ENCODE measurements at regions not wholly inside any gene's neighbourhood (a gene's known extent, or its start where the extent isn't known, plus 50 kb on each side); places are given as distances from the start of the nearest gene placed in this dataset.

GRCh38 chr1:22352355-22352754, 99.3 kb upstream of the ZBTB40 start:
- TF ChIP-seq CTCF (IDR thresholded peaks at IDR 0.05) (no peak), POLR2AphosphoS5 (IDR thresholded peaks at IDR 0.05) (no peak), EP300 (IDR thresholded peaks at IDR 0.05) (no peak)

All from gastroesophageal sphincter (tissue), 3 donors.